Epithelial cell of esophagus (primary cell): ENCODE measurements at regions not wholly inside any gene's neighbourhood (a gene's known extent, or its start where the extent isn't known, plus 50 kb on each side); places are given as distances from the start of the nearest gene placed in this dataset.
A peak's percentile ranks its signal among the peaks of the same experiment; 100 is the strongest.

ENCODE experiments used
- DNase-seq: peaks from one replicate; pipeline ENCODE4 v3.0.0; 2010; ENCODE audit warnings: low read depth
- H3K4me3 ChIP-seq: 2 replicates; pipeline ENCODE4 v1.5.1; 2011; ENCODE audit warnings: mild to moderate bottlenecking, low read length, control low read depth
- TF ChIP-seq, protein P1 (sequence below): IDR thresholded peaks from 2 replicates; pipeline ENCODE4 v1.5.1; 2011; ENCODE audit warnings: low read depth, mild to moderate bottlenecking, low read length, control low read depth, inconsistent platforms; ENCODE audit not compliant: insufficient read depth; ENCODE audit errors: missing control alignments

GRCh38 chr21:38556390-38556789, 58.1 kb upstream of the ERG start:
- DNase-seq, result no peak
- no peak overlapping the region for H3K4me3 ChIP-seq
- TF ChIP-seq, protein P1, sequence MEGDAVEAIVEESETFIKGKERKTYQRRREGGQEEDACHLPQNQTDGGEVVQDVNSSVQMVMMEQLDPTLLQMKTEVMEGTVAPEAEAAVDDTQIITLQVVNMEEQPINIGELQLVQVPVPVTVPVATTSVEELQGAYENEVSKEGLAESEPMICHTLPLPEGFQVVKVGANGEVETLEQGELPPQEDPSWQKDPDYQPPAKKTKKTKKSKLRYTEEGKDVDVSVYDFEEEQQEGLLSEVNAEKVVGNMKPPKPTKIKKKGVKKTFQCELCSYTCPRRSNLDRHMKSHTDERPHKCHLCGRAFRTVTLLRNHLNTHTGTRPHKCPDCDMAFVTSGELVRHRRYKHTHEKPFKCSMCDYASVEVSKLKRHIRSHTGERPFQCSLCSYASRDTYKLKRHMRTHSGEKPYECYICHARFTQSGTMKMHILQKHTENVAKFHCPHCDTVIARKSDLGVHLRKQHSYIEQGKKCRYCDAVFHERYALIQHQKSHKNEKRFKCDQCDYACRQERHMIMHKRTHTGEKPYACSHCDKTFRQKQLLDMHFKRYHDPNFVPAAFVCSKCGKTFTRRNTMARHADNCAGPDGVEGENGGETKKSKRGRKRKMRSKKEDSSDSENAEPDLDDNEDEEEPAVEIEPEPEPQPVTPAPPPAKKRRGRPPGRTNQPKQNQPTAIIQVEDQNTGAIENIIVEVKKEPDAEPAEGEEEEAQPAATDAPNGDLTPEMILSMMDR, result no peak

GRCh38 chr21:38561205-38561604, 62.9 kb upstream of the ERG start:
- TF ChIP-seq, protein P1, result no peak
- peak; percentile 19 for DNase-seq
- H3K4me3 ChIP-seq, result no peak overlapping the region

- TF ChIP-seq, protein P1, result no peak
- DNase-seq, result no peak
- no peak overlapping the region for H3K4me3 ChIP-seq
Measured at GRCh38 chr21:38561613-38562581, 63.6 kb upstream of the ERG start.

DNA sequence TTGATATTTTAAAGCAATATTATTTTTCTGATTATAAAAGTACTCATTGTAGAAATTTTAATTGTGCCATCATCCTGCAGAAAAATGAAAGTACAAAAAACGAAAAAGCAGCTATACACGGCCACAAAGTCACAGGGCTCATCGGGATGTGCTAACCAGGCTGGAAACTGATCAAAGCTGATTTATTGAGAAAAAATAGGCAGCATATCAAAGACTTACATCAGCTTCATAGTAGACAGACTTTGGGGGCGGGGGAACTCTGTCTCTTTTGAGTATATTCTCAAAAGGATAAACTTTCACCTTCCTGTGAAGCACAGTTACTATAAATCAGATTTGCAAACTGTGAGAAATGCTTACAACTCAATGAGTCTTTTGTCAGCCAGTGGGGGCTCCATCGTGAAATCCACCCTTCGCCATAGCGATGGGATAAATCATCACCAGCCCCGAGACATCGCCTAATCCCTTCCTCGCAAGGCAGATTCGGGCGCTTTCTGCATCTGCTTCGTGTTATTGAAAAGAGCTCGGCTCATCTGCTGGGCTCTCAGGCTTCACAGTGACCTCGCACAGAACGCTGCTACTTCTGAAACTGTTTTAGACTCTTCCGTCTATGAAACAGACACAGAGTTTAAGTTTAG, 69.2 kb upstream of the ERG start:
- no peak overlapping the region for H3K4me3 ChIP-seq
- DNase-seq, result peak; percentile 37
- TF ChIP-seq, protein P1, result no peak

- no peak for DNase-seq
- no peak overlapping the region for H3K4me3 ChIP-seq
- TF ChIP-seq, protein P1, result no peak
Measured at GRCh38 chr21:38567970-38568360, 69.7 kb upstream of the ERG start.

GRCh38 chr21:38569733-38570132, 71.5 kb upstream of the ERG start:
- no peak for DNase-seq
- TF ChIP-seq, protein P1, result no peak
- H3K4me3 ChIP-seq, result no peak overlapping the region
